HEK293T (cell line): ENCODE measurements at regions not wholly inside any gene's neighbourhood (a gene's known extent, or its start where the extent isn't known, plus 50 kb on each side); places are given as distances from the start of the nearest gene placed in this dataset.

Source experiments
- CTCF ChIA-PET: fragments of 350-600 bp; formaldehyde crosslinking; extraction: SDS; loops from one replicate; lab custom pipeline; 2021; ENCODE audit warnings: antibody characterized with exemption, inconsistent platforms; lab: Yijun Ruan, JAX
- POLR2A ChIA-PET: fragments of 350-600 bp; formaldehyde crosslinking; extraction: SDS; loops from one replicate; lab custom pipeline; 2020; ENCODE audit warnings: antibody characterized with exemption, inconsistent platforms; lab: Yijun Ruan, JAX
- DNase-seq: peaks from one replicate; pipeline ENCODE4 v3.0.0; 2012; ENCODE audit warnings: mixed read lengths; ENCODE audit errors: extremely low spot score
- ARNT ChIP-seq: fragments of 450-650 bp; IDR thresholded peaks from 2 replicates; pipeline ENCODE4 v1.6.1; 2017; ENCODE audit warnings: mild to moderate bottlenecking
- BHLHE40 ChIP-seq: fragments of 450-650 bp; IDR thresholded peaks from 2 replicates; pipeline ENCODE4 v1.6.1; 2016; ENCODE audit warnings: mild to moderate bottlenecking, moderate library complexity, borderline replicate concordance
- CTBP1 ChIP-seq: fragments of 450-650 bp; IDR thresholded peaks from 2 replicates; pipeline ENCODE4 v1.6.1; 2016; ENCODE audit warnings: borderline replicate concordance
- ELF4 ChIP-seq: fragments of 450-650 bp; IDR thresholded peaks from 2 replicates; pipeline ENCODE4 v1.6.1; 2017; ENCODE audit warnings: antibody characterized with exemption
- FOXA1 ChIP-seq: fragments of 450-650 bp; IDR thresholded peaks from 2 replicates; pipeline ENCODE4 v1.6.1; 2016; ENCODE audit warnings: mild to moderate bottlenecking
- FOXK2 ChIP-seq: fragments of 450-650 bp; IDR thresholded peaks from 2 replicates; pipeline ENCODE4 v1.6.1; 2016; ENCODE audit warnings: mild to moderate bottlenecking
- FOXM1 ChIP-seq: fragments of 450-650 bp; IDR thresholded peaks from 2 replicates; pipeline ENCODE4 v1.6.1; 2017; ENCODE audit warnings: mild to moderate bottlenecking, borderline replicate concordance
- HDGF ChIP-seq: fragments of 450-650 bp; IDR thresholded peaks from 2 replicates; pipeline ENCODE4 v1.6.1; 2017; ENCODE audit warnings: antibody characterized with exemption, borderline replicate concordance
- L3MBTL2 ChIP-seq: fragments of 450-650 bp; conservative IDR thresholded peaks from 2 replicates; pipeline ENCODE4 v1.6.1; 2016; ENCODE audit warnings: mild to moderate bottlenecking
- LEF1 ChIP-seq: fragments of 450-650 bp; IDR thresholded peaks from 2 replicates; pipeline ENCODE4 v1.6.1; 2017; ENCODE audit warnings: mild to moderate bottlenecking, borderline replicate concordance
- NFRKB ChIP-seq: fragments of 450-650 bp; IDR thresholded peaks from 2 replicates; pipeline ENCODE4 v1.6.1; 2016; ENCODE audit warnings: mild to moderate bottlenecking, moderate library complexity
- PKNOX1 ChIP-seq: fragments of 450-650 bp; IDR thresholded peaks from 2 replicates; pipeline ENCODE4 v1.6.1; 2016
- SP1 ChIP-seq: fragments of 450-650 bp; IDR thresholded peaks from 2 replicates; pipeline ENCODE4 v1.6.1; 2017
- SUZ12 ChIP-seq: fragments of 450-650 bp; IDR thresholded peaks from 2 replicates; pipeline ENCODE4 v1.6.1; 2016; ENCODE audit warnings: mild to moderate bottlenecking
- TARDBP ChIP-seq: fragments of 450-650 bp; IDR thresholded peaks from 2 replicates; pipeline ENCODE4 v1.6.1; 2016
- ZNF384 ChIP-seq: fragments of 450-650 bp; IDR thresholded peaks from 2 replicates; pipeline ENCODE4 v1.6.1; 2016

GRCh38 chr9:113807173-113808061, 68.7 kb upstream of the ZNF618 start:
- DNase-seq = peak; percentile 78
- TF ChIP-seq CTBP1 (no peak), ZNF384 (no peak), TARDBP (no peak), SUZ12 (no peak), LEF1 (no peak), NFRKB (no peak), HDGF (no peak), SP1 (no peak), PKNOX1 (no peak), BHLHE40 (no peak), FOXK2 (no peak), ELF4 (no peak), ARNT (no peak), FOXA1 (no peak), L3MBTL2 (no peak), FOXM1 (no peak)
- ChIA-PET CTCF (interaction anchor here (0.6 to 0.9 kb wide), 4 partner anchors 14 to 250 kb away, joined by 3 read pairs; no protein-coding TSS in a partner anchor), POLR2A (no interaction called here)

GRCh38 chr9:113808391-113809358, 67.4 kb upstream of the ZNF618 start:
- DNase-seq = no peak
- CTCF ChIA-PET = interaction anchor here (0.6 to 0.9 kb wide), 3 partner anchors 13 to 249 kb away, joined by 3 read pairs; no protein-coding TSS in a partner anchor
- POLR2A ChIA-PET = no interaction called here
- TF ChIP-seq L3MBTL2 = no peak
- no peak for TF ChIP-seq PKNOX1
- TF ChIP-seq ARNT = no peak
- TF ChIP-seq NFRKB = no peak
- TF ChIP-seq ELF4 = no peak
- TF ChIP-seq TARDBP = no peak
- no peak for TF ChIP-seq FOXK2
- TF ChIP-seq FOXM1 = no peak
- no peak for TF ChIP-seq HDGF
- no peak for TF ChIP-seq SP1
- no peak for TF ChIP-seq BHLHE40

GRCh38 chr9:113817171-113817570, 58.9 kb upstream of the ZNF618 start:
- POLR2A ChIA-PET = no interaction called here
- no peak for TF ChIP-seq ELF4
- TF ChIP-seq FOXK2 = no peak
- no peak for TF ChIP-seq ZNF384
- no peak for TF ChIP-seq L3MBTL2
- no peak for TF ChIP-seq TARDBP
- no peak for TF ChIP-seq NFRKB
- TF ChIP-seq LEF1 = no peak
- TF ChIP-seq BHLHE40 = no peak
- TF ChIP-seq FOXM1 = no peak
- TF ChIP-seq SUZ12 = no peak
- TF ChIP-seq FOXA1 = no peak
- TF ChIP-seq HDGF = no peak
- no peak for TF ChIP-seq SP1
- TF ChIP-seq ARNT = no peak
- TF ChIP-seq CTBP1 = no peak
- no peak for TF ChIP-seq PKNOX1
- CTCF ChIA-PET = no interaction called here
- DNase-seq = no peak

GRCh38 chr9:113818391-113818790, 57.7 kb upstream of the ZNF618 start:
- DNase-seq = no peak
- ChIA-PET CTCF (no interaction called here), POLR2A (no interaction called here)
- TF ChIP-seq ELF4 = no peak
- no peak for TF ChIP-seq SP1

DNA sequence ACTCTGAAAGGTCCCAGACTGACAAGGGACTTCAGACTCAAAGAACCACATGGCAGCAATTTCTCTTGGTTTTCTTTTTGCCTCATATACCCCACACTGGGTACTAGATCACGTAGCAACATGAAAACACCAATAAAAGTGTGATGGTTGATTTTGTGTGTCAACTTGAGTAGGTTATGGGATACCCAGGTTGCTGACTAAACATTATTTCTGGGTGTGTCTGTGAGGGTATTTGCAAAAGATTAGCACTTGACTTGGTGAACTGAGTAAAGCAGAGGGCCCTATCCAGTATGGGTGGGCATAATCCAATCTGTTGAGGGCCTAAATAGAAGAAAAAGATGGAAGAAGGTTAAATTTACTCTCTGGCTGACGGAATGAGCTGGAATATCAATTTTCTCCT, 53.8 kb upstream of the ZNF618 start:
- TF ChIP-seq FOXM1 (no peak), FOXA1 (no peak), PKNOX1 (no peak)
- no peak for DNase-seq
- CTCF ChIA-PET = no interaction called here
- POLR2A ChIA-PET = no interaction called here
